ENCODE measurements at regions not wholly inside any gene's neighbourhood (a gene's known extent, or its start where the extent isn't known, plus 50 kb on each side); places are given as distances from the start of the nearest gene placed in this dataset.

GRCh38 chr9:1647776-1648175 is 367.4 kb upstream of the SMARCA2 start:
- TF ChIP-seq CTCF (IDR thresholded peaks at IDR 0.05) (no peak), POLR2AphosphoS5 (IDR thresholded peaks at IDR 0.05) (no peak), POLR2A (IDR thresholded peaks at IDR 0.05) (no peak), EP300 (IDR thresholded peaks at IDR 0.05) (no peak)
- DNase-seq (no peak), ATAC-seq (ENCODE audit: low FRiP score in 2 of 2) (peak in 1 of 2 donors; percentile 56)
- H3K27me3 ChIP-seq = no peaks in the 10 kb centered on the region
- H3K27ac ChIP-seq = no peak overlapping the region
- WGBS, 2 donors = 30 to 56% methylated on average over 1 of the region's 1 CpG
- no peaks in the 10 kb centered on the region for H3K9me3 ChIP-seq
- H3K4me1 ChIP-seq = no peaks in the 10 kb centered on the region
- H3K36me3 ChIP-seq = no peaks in the 10 kb centered on the region
- H3K4me3 ChIP-seq = no peak overlapping the region

DNA sequence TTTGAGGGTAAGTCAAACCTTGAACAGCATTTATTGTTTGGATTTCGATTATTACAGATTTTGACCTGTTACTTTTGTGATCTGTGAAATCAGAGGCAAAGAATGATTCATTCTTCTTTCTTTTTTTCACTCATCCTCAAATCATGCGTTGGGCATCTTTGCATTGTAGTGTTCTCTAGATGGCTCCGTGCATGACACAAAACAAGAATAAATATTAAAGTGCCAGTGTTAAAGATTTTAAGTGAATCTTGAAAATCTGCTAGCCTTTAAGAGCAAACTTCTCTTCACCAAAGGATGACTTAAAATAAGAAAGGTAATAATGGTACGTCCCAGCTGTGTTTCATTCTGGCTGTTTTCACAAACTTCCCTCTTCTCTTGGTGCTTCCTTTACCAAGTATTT is 361.9 kb upstream of the SMARCA2 start:
- H3K27ac ChIP-seq = no peak overlapping the region
- H3K27me3 ChIP-seq = no peaks in the 10 kb centered on the region
- ATAC-seq (ENCODE audit: low FRiP score in 2 of 2) = no peak
- no peak for TF ChIP-seq POLR2A (IDR thresholded peaks at IDR 0.05)
- no peak for TF ChIP-seq CTCF (IDR thresholded peaks at IDR 0.05)
- no peak for TF ChIP-seq EP300 (IDR thresholded peaks at IDR 0.05)
- no peak for TF ChIP-seq POLR2AphosphoS5 (IDR thresholded peaks at IDR 0.05)
- H3K36me3 ChIP-seq = no peaks in the 10 kb centered on the region
- no peak for DNase-seq
- no peak overlapping the region for H3K4me3 ChIP-seq
- H3K4me1 ChIP-seq = no peaks in the 10 kb centered on the region
- H3K9me3 ChIP-seq = no peaks in the 10 kb centered on the region
- WGBS, 2 donors = 64 to 70% methylated on average over 4 of the region's 4 CpGs

GRCh38 chr9:1658661-1659362 is 356.3 kb upstream of the SMARCA2 start:
- ATAC-seq (ENCODE audit: low FRiP score in 2 of 2) (no peak), DNase-seq (no peak)
- H3K27ac ChIP-seq = no peak overlapping the region
- H3K4me1 ChIP-seq = no peaks in the 10 kb centered on the region
- H3K27me3 ChIP-seq = no peaks in the 10 kb centered on the region
- no peak overlapping the region for H3K4me3 ChIP-seq
- no peaks in the 10 kb centered on the region for H3K36me3 ChIP-seq
- TF ChIP-seq POLR2AphosphoS5 (IDR thresholded peaks at IDR 0.05) (no peak), CTCF (IDR thresholded peaks at IDR 0.05) (no peak), EP300 (IDR thresholded peaks at IDR 0.05) (no peak), POLR2A (IDR thresholded peaks at IDR 0.05) (no peak)
- 71% methylated on average over 4 of the region's 4 CpGs for WGBS, 2 donors
- H3K9me3 ChIP-seq = no peaks in the 10 kb centered on the region

- TF ChIP-seq POLR2AphosphoS5 (IDR thresholded peaks at IDR 0.05) (no peak), POLR2A (IDR thresholded peaks at IDR 0.05) (no peak), EP300 (IDR thresholded peaks at IDR 0.05) (no peak), CTCF (IDR thresholded peaks at IDR 0.05) (no peak)
- ATAC-seq (ENCODE audit: low FRiP score in 2 of 2) (peak in 1 of 2 donors; percentile 63), DNase-seq (no peak)
- no peak overlapping the region for H3K4me3 ChIP-seq
- no peaks in the 10 kb centered on the region for H3K36me3 ChIP-seq
- no peaks in the 10 kb centered on the region for H3K4me1 ChIP-seq
- 78 to 83% methylated on average over 3 of the region's 3 CpGs for WGBS, 2 donors
- H3K27ac ChIP-seq = no peak overlapping the region
- H3K27me3 ChIP-seq = no peaks in the 10 kb centered on the region
- H3K9me3 ChIP-seq = no peaks in the 10 kb centered on the region
These were observed 355.8 kb upstream of the SMARCA2 start for GRCh38 chr9:1659363-1659690.

DNA sequence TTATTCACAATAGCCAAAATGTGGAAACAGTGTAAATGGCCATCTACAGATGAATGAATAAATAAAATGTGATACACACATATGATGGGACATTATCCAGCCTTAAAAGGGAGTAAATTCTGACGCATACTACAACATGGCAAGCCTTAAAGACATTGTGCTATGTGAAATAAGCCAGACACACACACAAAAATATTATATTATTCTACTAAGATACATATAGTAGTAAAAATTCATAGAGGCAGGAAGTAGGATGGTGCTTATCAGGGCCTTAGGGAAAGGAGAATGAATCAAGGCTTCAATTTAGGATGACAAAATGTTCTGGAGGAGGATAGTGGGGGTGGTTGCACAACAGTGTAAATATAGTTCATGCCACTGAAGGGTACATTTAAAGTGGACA is 346.7 kb upstream of the SMARCA2 start:
- Histone ChIP-seq H3K27ac (no peak overlapping the region), H3K4me3 (no peak overlapping the region), H3K4me1 (no peaks in the 10 kb centered on the region), H3K36me3 (no peaks in the 10 kb centered on the region), H3K27me3 (no peaks in the 10 kb centered on the region), H3K9me3 (peaks cover 0 to 2% (median 0%) of the 10 kb centered on the region in 4 donors)
- DNase-seq = no peak
- TF ChIP-seq EP300 (IDR thresholded peaks at IDR 0.05) (no peak), POLR2A (IDR thresholded peaks at IDR 0.05) (no peak), CTCF (IDR thresholded peaks at IDR 0.05) (no peak), POLR2AphosphoS5 (IDR thresholded peaks at IDR 0.05) (no peak)
- ATAC-seq (ENCODE audit: low FRiP score in 2 of 2) = no peak
- WGBS, 2 donors = 89 to 95% methylated on average over 1 of the region's 1 CpG
